MM.1S (cell line): ENCODE measurements at regions not wholly inside any gene's neighbourhood (a gene's known extent, or its start where the extent isn't known, plus 50 kb on each side); places are given as distances from the start of the nearest gene placed in this dataset.

Experiments used
- DNase-seq: peaks from one replicate; pipeline ENCODE4 v3.0.0-alpha.2; 2015
- H2AFZ ChIP-seq: fragments of 300-600 bp; sonication (generic); 2 replicates; pipeline ENCODE4 v1.6.0; 2016; ENCODE audit warnings: antibody characterized with exemption, low read length
- H3F3A ChIP-seq: fragments of 300-600 bp; sonication (generic); 2 replicates; pipeline ENCODE4 v1.6.1; 2016; ENCODE audit warnings: mild to moderate bottlenecking, antibody characterized with exemption, low read length, moderate library complexity, mixed read lengths; ENCODE audit not compliant: insufficient read depth
- H3K27ac ChIP-seq: fragments of 300-600 bp; sonication (generic); 2 replicates; pipeline ENCODE4 v1.5.1; 2016; ENCODE audit warnings: mild to moderate bottlenecking, low read length
- H3K27me3 ChIP-seq: fragments of 300-600 bp; sonication (generic); replicated peaks from 2 replicates; pipeline ENCODE4 v1.6.0; 2016; ENCODE audit warnings: low read length; ENCODE audit not compliant: insufficient read depth
- H3K36me3 ChIP-seq: fragments of 300-600 bp; sonication (generic); replicated peaks from 2 replicates; pipeline ENCODE4 v1.6.1; 2016; ENCODE audit warnings: mild to moderate bottlenecking, low read length, mixed read lengths; ENCODE audit not compliant: insufficient read depth
- H3K4me1 ChIP-seq: fragments of 300-600 bp; sonication (generic); 2 replicates; pipeline ENCODE4 v1.6.1; 2016; ENCODE audit warnings: low read length, mixed read lengths
- H3K4me2 ChIP-seq: fragments of 300-600 bp; sonication (generic); 2 replicates; pipeline ENCODE4 v1.6.0; 2016; ENCODE audit warnings: low read depth, low read length
- H3K4me3 ChIP-seq: fragments of 300-600 bp; sonication (generic); 2 replicates; pipeline ENCODE4 v1.5.1; 2016; ENCODE audit warnings: low read length, mixed read lengths
- H3K79me2 ChIP-seq: fragments of 300-600 bp; sonication (generic); 2 replicates; pipeline ENCODE4 v1.6.1; 2016; ENCODE audit warnings: mixed run types, low read length, mixed read lengths
- H3K9ac ChIP-seq: fragments of 300-600 bp; sonication (generic); 2 replicates; pipeline ENCODE4 v1.6.1; 2016; ENCODE audit warnings: low read length, mixed read lengths
- H3K9me2 ChIP-seq: fragments of 300-600 bp; sonication (generic); replicated peaks from 2 replicates; pipeline ENCODE4 v1.6.1; 2016; ENCODE audit warnings: mild to moderate bottlenecking, low read length, mixed read lengths; ENCODE audit not compliant: insufficient read depth
- H3K9me3 ChIP-seq: fragments of 300-600 bp; sonication (generic); replicated peaks from 2 replicates; pipeline ENCODE4 v1.6.1; 2016; ENCODE audit warnings: mild to moderate bottlenecking, low read length, mixed read lengths; ENCODE audit not compliant: insufficient read depth
- H4K20me1 ChIP-seq: fragments of 300-600 bp; sonication (generic); 2 replicates; pipeline ENCODE4 v1.6.1; 2016; ENCODE audit warnings: mild to moderate bottlenecking, low read length, moderate library complexity, mixed read lengths; ENCODE audit not compliant: insufficient read depth
- EZH2 ChIP-seq: fragments of 300-600 bp; sonication (generic); optimal IDR thresholded peaks from 2 replicates; pipeline ENCODE3; 2017; ENCODE audit warnings: low read depth, mild to moderate bottlenecking, antibody characterized with exemption, low read length, mixed read lengths
- EZH2phosphoT487 ChIP-seq: fragments of 300-600 bp; sonication (generic); IDR thresholded peaks from 2 replicates; pipeline ENCODE4 v1.6.1; 2018; ENCODE audit warnings: antibody characterized with exemption, low read length
- TF ChIP-seq, protein P1 (sequence below): fragments of 300-600 bp; sonication (generic); IDR thresholded peaks from 2 replicates; pipeline ENCODE4 v1.5.1; 2016; ENCODE audit warnings: antibody characterized with exemption, low read length, mixed read lengths

DNA sequence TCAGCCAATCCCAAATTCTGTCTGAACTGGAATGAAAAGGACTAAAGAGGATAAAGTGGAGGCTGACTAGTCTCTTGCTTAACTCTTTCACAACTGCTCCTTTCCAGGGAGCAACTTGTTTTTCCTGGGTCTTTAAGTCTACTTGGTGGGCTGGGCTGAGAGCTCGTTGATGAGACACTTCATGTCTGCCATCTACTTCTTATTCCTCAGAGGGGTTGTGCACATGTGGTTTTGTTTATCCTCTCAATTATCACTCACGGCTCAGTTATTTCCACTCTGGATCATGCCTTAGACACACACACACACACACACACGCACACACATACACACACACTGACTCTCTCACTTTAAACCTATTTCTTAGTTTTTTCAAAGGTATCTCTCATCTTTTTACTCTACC lies 298.6 kb upstream of the MTPN start:
- H3K4me1 ChIP-seq, result no peaks in the 10 kb centered on the region
- H3K9ac ChIP-seq, result no peak overlapping the region
- TF ChIP-seq EZH2phosphoT487 (no peak), EZH2 (no peak)
- TF ChIP-seq, protein P1, sequence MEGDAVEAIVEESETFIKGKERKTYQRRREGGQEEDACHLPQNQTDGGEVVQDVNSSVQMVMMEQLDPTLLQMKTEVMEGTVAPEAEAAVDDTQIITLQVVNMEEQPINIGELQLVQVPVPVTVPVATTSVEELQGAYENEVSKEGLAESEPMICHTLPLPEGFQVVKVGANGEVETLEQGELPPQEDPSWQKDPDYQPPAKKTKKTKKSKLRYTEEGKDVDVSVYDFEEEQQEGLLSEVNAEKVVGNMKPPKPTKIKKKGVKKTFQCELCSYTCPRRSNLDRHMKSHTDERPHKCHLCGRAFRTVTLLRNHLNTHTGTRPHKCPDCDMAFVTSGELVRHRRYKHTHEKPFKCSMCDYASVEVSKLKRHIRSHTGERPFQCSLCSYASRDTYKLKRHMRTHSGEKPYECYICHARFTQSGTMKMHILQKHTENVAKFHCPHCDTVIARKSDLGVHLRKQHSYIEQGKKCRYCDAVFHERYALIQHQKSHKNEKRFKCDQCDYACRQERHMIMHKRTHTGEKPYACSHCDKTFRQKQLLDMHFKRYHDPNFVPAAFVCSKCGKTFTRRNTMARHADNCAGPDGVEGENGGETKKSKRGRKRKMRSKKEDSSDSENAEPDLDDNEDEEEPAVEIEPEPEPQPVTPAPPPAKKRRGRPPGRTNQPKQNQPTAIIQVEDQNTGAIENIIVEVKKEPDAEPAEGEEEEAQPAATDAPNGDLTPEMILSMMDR, result no peak
- H3K27me3 ChIP-seq, result no peaks in the 10 kb centered on the region
- H2AFZ ChIP-seq, result no peak overlapping the region
- no peaks in the 10 kb centered on the region for H3F3A ChIP-seq
- no peaks in the 10 kb centered on the region for H3K79me2 ChIP-seq
- no peaks in the 10 kb centered on the region for H3K9me2 ChIP-seq
- no peaks in the 10 kb centered on the region for H3K9me3 ChIP-seq
- H3K27ac ChIP-seq, result no peak overlapping the region
- no peaks in the 10 kb centered on the region for H4K20me1 ChIP-seq
- H3K4me3 ChIP-seq, result no peak overlapping the region
- no peaks in the 10 kb centered on the region; the same call in 1 of the 2 replicates for H3K36me3 ChIP-seq
- no peak for DNase-seq
- no peak overlapping the region for H3K4me2 ChIP-seq

DNA sequence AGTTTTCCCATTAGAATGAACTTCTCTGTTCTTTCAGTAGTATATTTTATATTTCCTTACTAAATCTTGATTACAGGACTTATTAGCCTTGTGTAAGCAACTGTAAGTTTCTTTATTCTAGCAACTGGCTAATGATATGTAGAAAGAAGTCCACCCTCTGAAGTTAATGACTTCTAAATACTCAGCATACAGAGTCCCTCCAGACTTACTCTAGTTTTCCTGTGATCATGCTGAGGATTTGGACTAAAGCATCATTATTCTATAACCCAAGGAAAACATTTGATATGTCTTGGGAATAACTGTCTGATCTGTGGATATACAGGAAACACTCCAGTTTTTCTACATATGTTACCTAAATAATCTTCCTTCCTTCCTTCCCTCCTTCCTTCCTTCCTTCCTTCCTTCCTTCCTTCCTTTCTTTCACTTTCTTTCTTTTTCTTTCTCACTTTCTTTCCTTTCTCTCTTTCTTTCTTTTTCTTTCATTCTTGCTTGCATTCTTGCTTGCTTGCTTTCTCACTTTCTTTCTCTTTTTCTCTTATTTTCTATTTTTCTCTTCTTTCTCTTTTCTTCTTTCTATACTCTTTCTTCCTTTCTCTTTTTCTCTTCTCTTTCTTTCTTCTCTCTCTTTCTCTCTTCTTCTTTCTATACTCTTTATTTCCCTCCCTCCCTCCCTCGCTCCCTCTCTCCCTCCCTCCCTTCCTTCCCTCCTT lies 297.6 kb upstream of the MTPN start:
- Histone ChIP-seq H3K9me2 (no peaks in the 10 kb centered on the region), H3K9ac (no peak overlapping the region), H3K4me2 (no peak overlapping the region), H3K79me2 (no peaks in the 10 kb centered on the region), H3F3A (no peaks in the 10 kb centered on the region), H3K36me3 (no peaks in the 10 kb centered on the region; the same call in 1 of the 2 replicates), H3K4me1 (no peaks in the 10 kb centered on the region), H3K27ac (no peak overlapping the region), H2AFZ (no peak overlapping the region), H4K20me1 (no peaks in the 10 kb centered on the region), H3K27me3 (no peaks in the 10 kb centered on the region), H3K4me3 (no peak overlapping the region), H3K9me3 (no peaks in the 10 kb centered on the region)
- TF ChIP-seq, protein P1, result no peak
- TF ChIP-seq EZH2phosphoT487, result no peak
- TF ChIP-seq EZH2, result no peak
- no peak for DNase-seq

- Histone ChIP-seq H3K9me3 (no peaks in the 10 kb centered on the region), H3K36me3 (no peaks in the 10 kb centered on the region; the same call in 1 of the 2 replicates), H4K20me1 (no peaks in the 10 kb centered on the region), H3K9ac (no peak overlapping the region), H3K27me3 (no peaks in the 10 kb centered on the region), H3K79me2 (no peaks in the 10 kb centered on the region), H3K9me2 (no peaks in the 10 kb centered on the region), H3F3A (no peaks in the 10 kb centered on the region), H2AFZ (no peak overlapping the region), H3K4me3 (no peak overlapping the region), H3K4me2 (no peak overlapping the region), H3K27ac (no peak overlapping the region), H3K4me1 (no peaks in the 10 kb centered on the region)
- DNase-seq, result no peak
- TF ChIP-seq EZH2phosphoT487, result no peak
- TF ChIP-seq, protein P1, result no peak
- no peak for TF ChIP-seq EZH2
These were observed 295.8 kb upstream of the MTPN start for GRCh38 chr7:136272934-136273333.
